Epithelial cell of esophagus (primary cell): ENCODE measurements at regions not wholly inside any gene's neighbourhood (a gene's known extent, or its start where the extent isn't known, plus 50 kb on each side); places are given as distances from the start of the nearest gene placed in this dataset.

Source experiments
- DNase-seq: peaks from one replicate; pipeline ENCODE4 v3.0.0; 2010; ENCODE audit warnings: low read depth
- H3K4me3 ChIP-seq: 2 replicates; pipeline ENCODE4 v1.5.1; 2011; ENCODE audit warnings: mild to moderate bottlenecking, low read length, control low read depth
- TF ChIP-seq, protein P1 (sequence below): IDR thresholded peaks from 2 replicates; pipeline ENCODE4 v1.5.1; 2011; ENCODE audit warnings: low read depth, mild to moderate bottlenecking, low read length, control low read depth, inconsistent platforms; ENCODE audit not compliant: insufficient read depth; ENCODE audit errors: missing control alignments

DNA sequence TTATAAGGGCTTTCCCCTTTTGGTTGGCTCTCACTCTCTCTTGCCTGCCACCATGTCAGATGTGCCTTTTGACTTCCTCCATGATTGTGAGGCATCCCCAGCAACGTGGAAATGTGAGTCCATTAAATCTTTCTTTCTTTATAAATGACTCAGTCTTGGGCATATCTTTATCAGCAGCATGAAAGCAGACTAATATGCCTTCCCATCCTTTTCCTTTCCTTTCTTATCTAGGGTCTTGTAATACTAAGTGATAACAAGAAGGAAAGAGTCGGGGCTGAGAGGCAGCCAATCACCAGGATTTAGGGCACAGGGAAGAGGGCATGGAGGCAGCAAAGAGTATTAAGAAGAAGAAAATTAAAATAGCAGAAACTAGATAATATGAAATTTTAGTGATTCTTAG lies 62.0 kb upstream of the JCAD start:
- DNase-seq = no peak
- TF ChIP-seq, protein P1, sequence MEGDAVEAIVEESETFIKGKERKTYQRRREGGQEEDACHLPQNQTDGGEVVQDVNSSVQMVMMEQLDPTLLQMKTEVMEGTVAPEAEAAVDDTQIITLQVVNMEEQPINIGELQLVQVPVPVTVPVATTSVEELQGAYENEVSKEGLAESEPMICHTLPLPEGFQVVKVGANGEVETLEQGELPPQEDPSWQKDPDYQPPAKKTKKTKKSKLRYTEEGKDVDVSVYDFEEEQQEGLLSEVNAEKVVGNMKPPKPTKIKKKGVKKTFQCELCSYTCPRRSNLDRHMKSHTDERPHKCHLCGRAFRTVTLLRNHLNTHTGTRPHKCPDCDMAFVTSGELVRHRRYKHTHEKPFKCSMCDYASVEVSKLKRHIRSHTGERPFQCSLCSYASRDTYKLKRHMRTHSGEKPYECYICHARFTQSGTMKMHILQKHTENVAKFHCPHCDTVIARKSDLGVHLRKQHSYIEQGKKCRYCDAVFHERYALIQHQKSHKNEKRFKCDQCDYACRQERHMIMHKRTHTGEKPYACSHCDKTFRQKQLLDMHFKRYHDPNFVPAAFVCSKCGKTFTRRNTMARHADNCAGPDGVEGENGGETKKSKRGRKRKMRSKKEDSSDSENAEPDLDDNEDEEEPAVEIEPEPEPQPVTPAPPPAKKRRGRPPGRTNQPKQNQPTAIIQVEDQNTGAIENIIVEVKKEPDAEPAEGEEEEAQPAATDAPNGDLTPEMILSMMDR = no peak
- no peak overlapping the region for H3K4me3 ChIP-seq

DNA sequence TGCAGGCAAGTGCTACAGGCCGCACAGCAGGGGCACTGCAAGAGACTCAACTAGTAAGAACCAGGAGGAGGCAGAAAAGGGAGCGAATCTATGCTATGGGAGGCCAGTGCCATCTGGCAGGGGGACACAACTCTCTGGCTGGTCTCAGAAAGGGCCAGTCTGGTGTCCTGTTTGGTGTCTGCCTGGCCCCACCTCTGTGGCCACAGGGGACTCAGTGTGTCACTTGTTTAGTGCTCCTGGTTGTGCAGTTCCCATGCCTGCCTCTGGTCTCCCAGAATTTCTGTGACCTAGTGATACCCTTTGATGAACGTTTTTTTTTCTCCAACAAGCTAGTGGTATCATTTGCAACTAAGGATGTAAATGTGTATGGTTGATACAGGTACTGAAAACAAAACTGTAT lies 59.2 kb upstream of the JCAD start:
- TF ChIP-seq, protein P1 = no peak
- no peak for DNase-seq
- H3K4me3 ChIP-seq = no peak overlapping the region

DNA sequence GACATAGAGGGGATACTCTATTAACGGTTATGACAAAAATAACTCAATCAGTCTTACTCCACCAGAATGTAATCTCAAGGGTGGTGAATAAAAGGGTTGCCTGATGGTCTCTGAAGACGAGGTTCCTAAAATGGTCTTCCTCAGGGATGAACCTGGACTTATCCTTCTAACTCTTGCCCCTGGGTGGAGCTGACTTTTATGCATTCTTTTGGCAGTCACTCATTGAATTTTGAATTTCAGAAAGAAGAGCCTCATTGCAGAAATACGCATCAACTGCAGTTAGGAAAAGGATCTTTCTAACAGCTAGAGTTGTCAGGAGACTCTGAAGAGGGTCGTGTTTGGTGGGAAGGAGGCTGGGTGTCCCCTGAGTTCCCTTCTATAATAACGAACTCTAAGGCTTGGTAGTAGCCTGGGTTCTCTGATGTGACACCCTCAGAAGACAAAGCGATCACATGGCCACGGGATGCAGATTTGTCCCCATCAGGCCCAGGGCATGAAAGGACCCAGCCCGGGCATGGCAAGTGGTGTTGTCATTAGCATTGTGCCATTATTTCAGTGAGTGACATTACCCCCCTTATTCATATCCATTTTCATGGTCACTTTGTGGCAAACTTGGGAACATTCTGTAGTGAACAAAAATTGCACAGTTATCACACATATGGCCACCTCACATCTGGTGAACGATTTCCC lies 58.6 kb upstream of the JCAD start:
- DNase-seq = no peak
- TF ChIP-seq, protein P1 = no peak
- H3K4me3 ChIP-seq = no peak overlapping the region

DNA sequence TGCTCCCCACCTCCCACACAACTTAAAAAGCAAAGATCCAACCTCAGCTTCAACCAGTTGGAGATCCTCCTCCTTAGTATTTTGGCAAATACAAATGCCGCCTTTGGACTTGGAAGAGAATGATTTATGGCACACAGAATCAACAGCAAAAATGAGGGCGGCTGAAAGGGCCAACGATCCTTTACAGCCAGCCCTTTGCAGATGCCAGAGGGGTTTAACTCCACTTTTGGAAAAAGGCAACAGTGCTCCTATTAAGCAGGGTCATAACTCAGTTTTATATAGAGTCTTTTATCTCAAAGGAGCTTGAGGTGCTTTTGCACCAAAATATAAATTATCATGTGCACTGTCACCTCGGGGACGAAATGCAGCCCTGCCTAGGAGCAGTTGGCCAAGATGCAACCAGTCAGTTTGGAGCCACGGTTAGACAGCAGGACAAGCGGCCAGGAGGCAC lies 56.7 kb upstream of the JCAD start:
- TF ChIP-seq, protein P1 = no peak
- no peak overlapping the region for H3K4me3 ChIP-seq
- no peak for DNase-seq

DNA sequence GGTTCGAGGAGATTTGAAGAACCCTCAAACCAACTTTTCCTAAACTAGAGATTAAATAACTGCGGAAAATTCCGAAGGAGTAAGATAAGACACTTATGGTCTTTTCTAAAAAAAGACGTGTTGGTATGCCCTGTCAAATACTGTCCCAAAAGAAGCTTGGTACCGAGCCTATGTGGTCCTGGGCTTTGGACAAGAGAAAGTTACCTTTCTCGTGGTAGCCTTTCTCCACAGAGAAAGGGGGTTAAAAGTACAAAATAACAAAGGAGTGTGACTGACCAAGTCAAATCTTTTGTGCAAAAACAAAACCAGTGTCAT lies 56.2 kb upstream of the JCAD start:
- H3K4me3 ChIP-seq = no peak overlapping the region
- no peak for DNase-seq
- TF ChIP-seq, protein P1 = no peak

DNA sequence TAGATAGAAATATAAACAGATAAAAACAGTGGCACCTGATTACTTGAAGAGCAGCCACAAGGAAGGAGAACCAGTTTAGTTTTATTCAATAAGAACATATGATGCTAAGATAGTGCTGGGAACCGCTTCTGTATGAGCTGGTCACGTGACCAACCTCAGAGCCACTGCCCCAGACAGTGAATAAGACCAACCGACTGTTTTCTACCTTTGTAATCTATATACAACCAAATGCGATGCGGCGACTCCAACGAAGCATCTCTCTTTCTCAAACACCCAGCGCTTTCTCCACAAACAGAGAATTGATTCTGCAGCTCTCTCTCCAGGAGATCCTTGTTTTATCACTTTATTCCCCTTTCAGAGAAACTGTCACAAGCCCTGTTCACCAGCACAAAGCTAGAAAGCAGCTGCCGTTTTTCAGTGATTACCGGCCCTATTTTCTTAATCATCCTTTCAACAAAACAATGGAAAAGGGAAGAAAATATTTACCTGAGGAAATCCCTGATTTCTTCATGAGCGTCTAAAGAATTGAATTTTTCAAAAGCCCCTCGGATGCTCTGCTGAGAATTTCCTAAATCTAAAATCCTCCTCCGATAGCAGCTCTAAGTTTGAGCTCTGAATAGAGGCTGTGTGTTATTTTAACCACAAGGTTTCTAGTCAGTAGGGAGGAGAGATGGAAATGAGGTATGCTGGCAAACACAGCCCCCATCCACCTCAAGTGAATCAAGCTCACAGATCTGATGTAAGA lies 55.7 kb upstream of the JCAD start:
- H3K4me3 ChIP-seq = no peak overlapping the region
- TF ChIP-seq, protein P1 = no peak
- DNase-seq = peak; percentile 14

DNA sequence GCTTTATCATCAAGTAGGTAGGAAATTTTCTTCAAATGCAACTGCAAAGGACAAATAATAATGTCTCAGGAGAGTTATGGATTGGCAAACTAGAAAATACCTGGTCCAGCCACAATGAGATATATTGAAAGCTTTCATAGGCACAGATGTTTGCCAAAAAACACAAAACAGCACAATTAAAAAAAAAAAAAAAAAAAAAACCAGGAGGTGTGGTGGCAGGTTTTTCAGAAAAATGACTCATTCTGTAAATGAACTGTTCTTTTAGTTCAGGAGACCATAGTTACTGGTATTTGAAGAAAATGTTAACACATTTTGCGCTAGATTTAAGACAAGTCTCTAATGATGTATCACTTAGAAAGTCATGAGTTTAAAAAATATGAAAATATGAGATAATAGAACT lies 55.0 kb upstream of the JCAD start:
- no peak for DNase-seq
- H3K4me3 ChIP-seq = no peak overlapping the region
- TF ChIP-seq, protein P1 = no peak
